ENCODE measurements at regions not wholly inside any gene's neighbourhood (a gene's known extent, or its start where the extent isn't known, plus 50 kb on each side); places are given as distances from the start of the nearest gene placed in this dataset.
A peak's percentile ranks its signal among the peaks of the same experiment; 100 is the strongest.

GRCh38 chr13:91148098-91148497, 199.4 kb upstream of the MIR17HG start:
- Histone ChIP-seq H4K8ac (ENCODE audit: low read depth, low read length) (no peak overlapping the region), H3K27ac (ENCODE audit: low read depth, low read length) (no peak overlapping the region), H3K4me1 (ENCODE audit: control insufficient read depth in 1 of 2, insufficient read depth in 2 of 2, low read length in 2 of 2) (peaks cover 4 to 11% of the 10 kb centered on the region in 2 experiments), H3K27me3 (ENCODE audit: insufficient read depth, low read length) (no peaks in the 10 kb centered on the region), H2BK120ac (ENCODE audit: insufficient read depth, low read length, poor library complexity) (no peak overlapping the region), H2AFZ (ENCODE audit: insufficient read depth, low read length, poor library complexity) (no peak overlapping the region), H2AK5ac (ENCODE audit: low read length) (no peak overlapping the region), H3K14ac (ENCODE audit: low read length) (no peak overlapping the region), H3K79me2 (ENCODE audit: control insufficient read depth, insufficient read depth, low read length, poor library complexity) (no peaks in the 10 kb centered on the region), H4K12ac (ENCODE audit: low read depth, low read length) (no peak overlapping the region), H3K4me2 (ENCODE audit: low read length) (no peak overlapping the region), H3K36me3 (ENCODE audit: control insufficient read depth in 1 of 2, insufficient read depth in 2 of 2, low read length in 2 of 2) (no peaks in the 10 kb centered on the region), H3K79me1 (ENCODE audit: low read length) (peaks cover 17% of the 10 kb centered on the region), H4K91ac (ENCODE audit: low read depth, low read length) (no peak overlapping the region), H3K9ac (ENCODE audit: low read length) (no peak overlapping the region), H3K23ac (ENCODE audit: low read length) (no peak overlapping the region), H3K9me3 (ENCODE audit: insufficient read depth, low read depth, low read length) (no peaks in the 10 kb centered on the region), H2BK12ac (ENCODE audit: low read length) (no peak overlapping the region), H2BK5ac (ENCODE audit: low read depth, low read length, poor library complexity) (no peak overlapping the region), H3K4me3 (ENCODE audit: low read depth, low read length) (no peak overlapping the region), H3K4ac (ENCODE audit: low read depth, low read length) (no peak overlapping the region), H3K18ac (ENCODE audit: low read length) (no peak overlapping the region)
- WGBS (ENCODE audit: extremely low coverage, insufficient coverage, insufficient read length), result no CpG with 5 or more reads among the region's 1 CpG
- DNase-seq, result no peak

- Histone ChIP-seq H4K12ac (ENCODE audit: low read depth, low read length) (no peak overlapping the region), H2BK5ac (ENCODE audit: low read depth, low read length, poor library complexity) (no peak overlapping the region), H3K9me3 (ENCODE audit: insufficient read depth, low read depth, low read length) (no peaks in the 10 kb centered on the region), H2AK5ac (ENCODE audit: low read length) (no peak overlapping the region), H3K79me1 (ENCODE audit: low read length) (peaks cover 14% of the 10 kb centered on the region), H2BK120ac (ENCODE audit: insufficient read depth, low read length, poor library complexity) (no peak overlapping the region), H3K4ac (ENCODE audit: low read depth, low read length) (no peak overlapping the region), H2AFZ (ENCODE audit: insufficient read depth, low read length, poor library complexity) (no peak overlapping the region), H3K79me2 (ENCODE audit: control insufficient read depth, insufficient read depth, low read length, poor library complexity) (peaks cover 2% of the 10 kb centered on the region), H3K14ac (ENCODE audit: low read length) (no peak overlapping the region), H3K9ac (ENCODE audit: low read length) (no peak overlapping the region), H3K27me3 (ENCODE audit: insufficient read depth, low read length) (no peaks in the 10 kb centered on the region), H4K91ac (ENCODE audit: low read depth, low read length) (no peak overlapping the region), H3K4me3 (ENCODE audit: low read depth, low read length) (no peak overlapping the region), H3K36me3 (ENCODE audit: control insufficient read depth in 1 of 2, insufficient read depth in 2 of 2, low read length in 2 of 2) (no peaks in the 10 kb centered on the region), H3K4me1 (ENCODE audit: control insufficient read depth in 1 of 2, insufficient read depth in 2 of 2, low read length in 2 of 2) (peaks cover 2 to 3% of the 10 kb centered on the region in 2 experiments), H2BK12ac (ENCODE audit: low read length) (no peak overlapping the region), H3K4me2 (ENCODE audit: low read length) (no peak overlapping the region), H4K8ac (ENCODE audit: low read depth, low read length) (no peak overlapping the region), H3K18ac (ENCODE audit: low read length) (no peak overlapping the region), H3K23ac (ENCODE audit: low read length) (no peak overlapping the region), H3K27ac (ENCODE audit: low read depth, low read length) (peak overlapping the region; percentile 4)
- DNase-seq, result no peak
Measured at GRCh38 chr13:91151921-91152320, 195.6 kb upstream of the MIR17HG start.

GRCh38 chr13:91153372-91153771, 194.1 kb upstream of the MIR17HG start:
- peaks cover 2% of the 10 kb centered on the region for H3K79me2 ChIP-seq (ENCODE audit: control insufficient read depth, insufficient read depth, low read length, poor library complexity)
- H3K9ac ChIP-seq (ENCODE audit: low read length), result no peak overlapping the region
- H3K9me3 ChIP-seq (ENCODE audit: insufficient read depth, low read depth, low read length), result no peaks in the 10 kb centered on the region
- no peak overlapping the region for H4K8ac ChIP-seq (ENCODE audit: low read depth, low read length)
- no peak overlapping the region for H2AK5ac ChIP-seq (ENCODE audit: low read length)
- H3K4ac ChIP-seq (ENCODE audit: low read depth, low read length), result no peak overlapping the region
- no peak overlapping the region for H4K12ac ChIP-seq (ENCODE audit: low read depth, low read length)
- no peak overlapping the region for H2BK5ac ChIP-seq (ENCODE audit: low read depth, low read length, poor library complexity)
- peak overlapping the region; percentile 88 for H3K27ac ChIP-seq (ENCODE audit: low read depth, low read length)
- no peak overlapping the region for H3K23ac ChIP-seq (ENCODE audit: low read length)
- no peak overlapping the region for H2BK12ac ChIP-seq (ENCODE audit: low read length)
- no peak overlapping the region for H3K18ac ChIP-seq (ENCODE audit: low read length)
- H3K27me3 ChIP-seq (ENCODE audit: insufficient read depth, low read length), result no peaks in the 10 kb centered on the region
- H3K4me2 ChIP-seq (ENCODE audit: low read length), result peak overlapping the region; percentile 18
- H2AFZ ChIP-seq (ENCODE audit: insufficient read depth, low read length, poor library complexity), result no peak overlapping the region
- H3K4me3 ChIP-seq (ENCODE audit: low read depth, low read length), result no peak overlapping the region
- DNase-seq, result peak; percentile 54 to 91
- peaks cover 2 to 3% of the 10 kb centered on the region in 2 experiments for H3K4me1 ChIP-seq (ENCODE audit: control insufficient read depth in 1 of 2, insufficient read depth in 2 of 2, low read length in 2 of 2)
- peaks cover 14% of the 10 kb centered on the region for H3K79me1 ChIP-seq (ENCODE audit: low read length)
- H3K14ac ChIP-seq (ENCODE audit: low read length), result no peak overlapping the region
- no peaks in the 10 kb centered on the region for H3K36me3 ChIP-seq (ENCODE audit: control insufficient read depth in 1 of 2, insufficient read depth in 2 of 2, low read length in 2 of 2)
- H4K91ac ChIP-seq (ENCODE audit: low read depth, low read length), result no peak overlapping the region
- no peak overlapping the region for H2BK120ac ChIP-seq (ENCODE audit: insufficient read depth, low read length, poor library complexity)

GRCh38 chr13:91154558-91155353, 192.7 kb upstream of the MIR17HG start:
- Histone ChIP-seq H4K91ac (ENCODE audit: low read depth, low read length) (peak overlapping the region; percentile 99), H3K79me1 (ENCODE audit: low read length) (peaks cover 15% of the 10 kb centered on the region), H2BK12ac (ENCODE audit: low read length) (peak overlapping the region; percentile 62), H2BK5ac (ENCODE audit: low read depth, low read length, poor library complexity) (peak overlapping the region; percentile 99), H2AK5ac (ENCODE audit: low read length) (peak overlapping the region; percentile 95), H3K4me1 (ENCODE audit: control insufficient read depth in 1 of 2, insufficient read depth in 2 of 2, low read length in 2 of 2) (peaks cover 2 to 5% of the 10 kb centered on the region in 2 experiments), H4K12ac (ENCODE audit: low read depth, low read length) (no peak overlapping the region), H3K4me3 (ENCODE audit: low read depth, low read length) (no peak overlapping the region), H3K36me3 (ENCODE audit: control insufficient read depth in 1 of 2, insufficient read depth in 2 of 2, low read length in 2 of 2) (no peaks in the 10 kb centered on the region), H2AFZ (ENCODE audit: insufficient read depth, low read length, poor library complexity) (peak overlapping the region; percentile 70), H3K4me2 (ENCODE audit: low read length) (peak overlapping the region; percentile 54), H3K27ac (ENCODE audit: low read depth, low read length) (peak overlapping the region; percentile 100), H3K27me3 (ENCODE audit: insufficient read depth, low read length) (no peaks in the 10 kb centered on the region), H3K79me2 (ENCODE audit: control insufficient read depth, insufficient read depth, low read length, poor library complexity) (peaks cover 2% of the 10 kb centered on the region), H3K9ac (ENCODE audit: low read length) (peak overlapping the region; percentile 67), H3K9me3 (ENCODE audit: insufficient read depth, low read depth, low read length) (no peaks in the 10 kb centered on the region), H4K8ac (ENCODE audit: low read depth, low read length) (peak overlapping the region; percentile 90), H3K18ac (ENCODE audit: low read length) (no peak overlapping the region), H3K23ac (ENCODE audit: low read length) (no peak overlapping the region), H2BK120ac (ENCODE audit: insufficient read depth, low read length, poor library complexity) (peak overlapping the region; percentile 100), H3K4ac (ENCODE audit: low read depth, low read length) (peak overlapping the region; percentile 97), H3K14ac (ENCODE audit: low read length) (peak overlapping the region; percentile 98)
- peak; percentile 24 to 60 for DNase-seq
- WGBS (ENCODE audit: extremely low coverage, insufficient coverage, insufficient read length), result no CpG with 5 or more reads among the region's 6 CpGs

All from trophoblast cell (in vitro differentiated cells and primary cell).